ENCODE measurements at regions not wholly inside any gene's neighbourhood (a gene's known extent, or its start where the extent isn't known, plus 50 kb on each side); places are given as distances from the start of the nearest gene placed in this dataset.
A peak's percentile ranks its signal among the peaks of the same experiment; 100 is the strongest.

GRCh38 chr1:244302876-244303609, 148.7 kb downstream of the ADSS2 start:
- intact Hi-C loops (cut with DNase I; ENCODE audit: low total_unique reads), result no loop called here
- Histone ChIP-seq H3K4me3 (no peak overlapping the region), H3K9me3 (no peaks in the 10 kb centered on the region), H3K4me1 (peaks cover 17 to 43% (median 30%) of the 10 kb centered on the region in 4 donors), H3K27ac (peak overlapping the region in 4 of 5 donors; percentile 29 to 58 (median 47)), H3K36me3 (no peaks in the 10 kb centered on the region), H3K27me3 (no peaks in the 10 kb centered on the region)
- WGBS, 5 donors, result 39 to 49% (median 43%) methylated on average over 11 of the region's 11 CpGs
- TF ChIP-seq POLR2A (IDR thresholded peaks at IDR 0.05), result no peak
- peak in 1 of 3 donors; percentile 23 for TF ChIP-seq POLR2AphosphoS5 (IDR thresholded peaks at IDR 0.05)
- DNase-seq, result peak in 1 of 2 donors; percentile 41

GRCh38 chr1:244303610-244303969, 148.1 kb downstream of the ADSS2 start:
- Histone ChIP-seq H3K4me3 (no peak overlapping the region), H3K36me3 (no peaks in the 10 kb centered on the region), H3K9me3 (no peaks in the 10 kb centered on the region), H3K27ac (peak overlapping the region in 4 of 5 donors; percentile 11 to 58 (median 47)), H3K4me1 (peaks cover 17 to 43% (median 30%) of the 10 kb centered on the region in 4 donors), H3K27me3 (no peaks in the 10 kb centered on the region)
- intact Hi-C loops (cut with DNase I; ENCODE audit: low total_unique reads), result no loop called here
- TF ChIP-seq POLR2AphosphoS5 (IDR thresholded peaks at IDR 0.05), result no peak
- no peak for TF ChIP-seq POLR2A (IDR thresholded peaks at IDR 0.05)
- no peak for TF ChIP-seq EP300 (IDR thresholded peaks at IDR 0.05)
- TF ChIP-seq CTCF (IDR thresholded peaks at IDR 0.05), result no peak
- 45 to 65% (median 55%) methylated on average over 5 of the region's 5 CpGs for WGBS, 5 donors
- no peak for DNase-seq

- H3K27ac ChIP-seq, result peak overlapping the region in 3 of 5 donors; percentile 37 to 58 (median 57)
- DNase-seq, result peak in 1 of 2 donors; percentile 19
- 68 to 88% (median 82%) methylated on average over 11 of the region's 11 CpGs for WGBS, 5 donors
These were observed 147.6 kb downstream of the ADSS2 start for GRCh38 chr1:244304156-244304555.

GRCh38 chr1:244304656-244305055, 147.1 kb downstream of the ADSS2 start:
- 67 to 81% (median 71%) methylated on average over 3 of the region's 3 CpGs for WGBS, 5 donors
- no peak overlapping the region for H3K27ac ChIP-seq
- H3K27me3 ChIP-seq, result no peaks in the 10 kb centered on the region
- TF ChIP-seq POLR2A (IDR thresholded peaks at IDR 0.05) (no peak), CTCF (IDR thresholded peaks at IDR 0.05) (no peak), EP300 (IDR thresholded peaks at IDR 0.05) (no peak), POLR2AphosphoS5 (IDR thresholded peaks at IDR 0.05) (no peak)
- intact Hi-C loops (cut with DNase I; ENCODE audit: low total_unique reads), result no loop called here
- H3K36me3 ChIP-seq, result no peaks in the 10 kb centered on the region
- no peak for DNase-seq
- peaks cover 13 to 36% (median 25%) of the 10 kb centered on the region in 4 donors for H3K4me1 ChIP-seq
- no peak overlapping the region for H3K4me3 ChIP-seq
- H3K9me3 ChIP-seq, result no peaks in the 10 kb centered on the region

More at GRCh38 chr1:244304156-244304555, 147.6 kb downstream of the ADSS2 start:
- Histone ChIP-seq H3K9me3 (no peaks in the 10 kb centered on the region), H3K27me3 (no peaks in the 10 kb centered on the region), H3K36me3 (no peaks in the 10 kb centered on the region), H3K4me1 (peaks cover 17 to 39% (median 28%) of the 10 kb centered on the region in 4 donors), H3K4me3 (no peak overlapping the region)
- TF ChIP-seq EP300 (IDR thresholded peaks at IDR 0.05) (no peak), CTCF (IDR thresholded peaks at IDR 0.05) (no peak), POLR2A (IDR thresholded peaks at IDR 0.05) (no peak), POLR2AphosphoS5 (IDR thresholded peaks at IDR 0.05) (no peak)
- intact Hi-C loops (cut with DNase I; ENCODE audit: low total_unique reads), result no loop called here

Data from stomach (tissue), 8 donors.